Aorta (tissue), 5 donors: ENCODE measurements at regions not wholly inside any gene's neighbourhood (a gene's known extent, or its start where the extent isn't known, plus 50 kb on each side); places are given as distances from the start of the nearest gene placed in this dataset.

Source experiments
- ATAC-seq: fragments of 200-7000 bp; cut with Tn5 transposase; one replicate; pipeline ENCODE4 v1.9.1; 2022; ENCODE audit warnings: moderate library complexity; ENCODE audit not compliant: low FRiP score
- DNase-seq, 2 donors: peaks; one replicate each; pipeline ENCODE4 v3.0.0-alpha.2; 2020
- H3K27ac ChIP-seq, 2 donors: one replicate each; pipeline ENCODE4 v1.5.1; 2013; ENCODE audit warnings: low read length in 2 of 2, mild to moderate bottlenecking in 2 of 2, moderate library complexity in 2 of 2, control low read depth in 1 of 2, inconsistent platforms in 1 of 2, low read depth in 1 of 2
- H3K27me3 ChIP-seq, 2 donors: one replicate each; pipeline ENCODE4 v1.6.1; 2013; ENCODE audit warnings: control low read depth in 1 of 2, low read length in 1 of 2, mild to moderate bottlenecking in 1 of 2, moderate library complexity in 1 of 2; ENCODE audit not compliant: insufficient read depth in 2 of 2, control insufficient read depth in 1 of 2
- H3K36me3 ChIP-seq, 2 donors: one replicate each; pipeline ENCODE4 v1.6.1; 2013; ENCODE audit warnings: control low read depth in 1 of 2, low read length in 1 of 2, mild to moderate bottlenecking in 1 of 2; ENCODE audit not compliant: insufficient read depth in 2 of 2, control insufficient read depth in 1 of 2
- H3K4me1 ChIP-seq, 2 donors: one replicate each; pipeline ENCODE4 v1.6.1; 2013; ENCODE audit warnings: low read length in 2 of 2, control low read depth in 1 of 2, mild to moderate bottlenecking in 1 of 2, moderate library complexity in 1 of 2; ENCODE audit not compliant: insufficient read depth in 2 of 2, control insufficient read depth in 1 of 2
- H3K4me3 ChIP-seq, 2 donors: one replicate each; pipeline ENCODE4 v1.5.1; 2013; ENCODE audit warnings: low read length in 2 of 2, control low read depth in 1 of 2, mild to moderate bottlenecking in 1 of 2
- H3K9me3 ChIP-seq: one replicate; pipeline ENCODE4 v1.6.1; 2013; ENCODE audit warnings: mild to moderate bottlenecking, low read length; ENCODE audit not compliant: control insufficient read depth
- WGBS, 2 donors: extraction: QIAGEN DNeasy Blood & Tissue Kit; methylation state at CpG; one replicate each; pipeline ENCODE4 v1.1.7; 2013; 5-methylcytosine and 5-hydroxymethylcytosine counted together
- intact Hi-C, 2 donors: fragments of 100-400 bp; cut with DNase I; formaldehyde crosslinking; loops; one replicate each; pipeline versions ENCODE4 v1.14.2 to v1.15.0; 2022
- donor health status: healthy with polysubstance abuse.
- donor health status: Bipolar disorder and iron deficiency.
- donor health status: DM: no; HTN: no; CAD: no.
- donor health status: DM: no; HTN: no; CAD: no.
- donor health status: DM: yes; HTN: yes; CAD: no.

DNA sequence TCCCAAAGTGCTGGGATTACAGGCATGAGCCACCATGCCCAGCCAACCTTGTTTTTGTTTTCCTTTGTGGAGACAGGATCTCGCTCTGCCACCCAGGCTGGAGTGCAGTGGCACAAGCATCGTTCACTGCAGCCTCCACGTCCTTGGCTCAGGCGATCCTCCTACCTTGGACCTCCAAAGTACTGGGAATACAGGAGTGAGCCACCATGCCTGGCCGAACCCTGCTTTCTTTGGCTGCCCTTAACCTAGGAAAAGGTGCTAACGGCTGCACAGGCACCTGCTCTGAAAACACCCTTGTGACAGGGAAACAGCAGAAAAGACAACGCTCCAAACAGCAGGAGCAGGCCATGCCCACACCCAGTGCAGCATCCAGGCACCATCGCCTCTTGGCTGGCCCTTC lies 71.9 kb downstream of the OAT start:
- intact Hi-C loops, result no loop called here
- no peak overlapping the region for H3K4me3 ChIP-seq
- WGBS, 2 donors, result 97 to 98% methylated on average over 8 of the region's 8 CpGs
- no peak overlapping the region for H3K27ac ChIP-seq
- H3K4me1 ChIP-seq, result no peaks in the 10 kb centered on the region
- H3K36me3 ChIP-seq, result no peaks in the 10 kb centered on the region
- no peaks in the 10 kb centered on the region for H3K9me3 ChIP-seq
- H3K27me3 ChIP-seq, result no peaks in the 10 kb centered on the region
- no peak for DNase-seq
- ATAC-seq, result no peak

DNA sequence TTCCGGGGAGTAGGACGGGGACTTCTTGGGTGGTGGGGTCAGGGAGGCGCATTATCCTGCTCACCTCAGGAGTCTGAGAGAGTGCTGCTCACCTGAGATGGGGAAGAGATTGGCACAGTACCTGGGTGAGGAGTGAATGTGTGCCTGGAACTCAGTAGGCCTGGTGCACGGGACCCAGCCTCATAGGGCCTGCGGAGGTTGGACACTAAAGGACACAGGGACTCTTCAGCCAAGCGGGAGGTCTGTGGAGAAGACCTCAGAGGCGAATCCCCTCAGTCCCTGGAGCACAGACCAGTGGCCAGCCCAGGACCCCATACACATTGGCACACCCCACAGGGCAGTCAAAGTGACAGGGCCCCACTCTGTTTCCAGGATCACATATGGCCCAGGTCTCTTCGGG lies 73.2 kb downstream of the OAT start:
- no peak for DNase-seq
- no peak overlapping the region for H3K27ac ChIP-seq
- no peaks in the 10 kb centered on the region for H3K27me3 ChIP-seq
- no peaks in the 10 kb centered on the region for H3K36me3 ChIP-seq
- WGBS, 2 donors, result 95 to 96% methylated on average over 8 of the region's 8 CpGs
- H3K4me1 ChIP-seq, result no peaks in the 10 kb centered on the region
- H3K9me3 ChIP-seq, result no peaks in the 10 kb centered on the region
- no peak for ATAC-seq
- H3K4me3 ChIP-seq, result no peak overlapping the region
- intact Hi-C loops, result no loop called here

DNA sequence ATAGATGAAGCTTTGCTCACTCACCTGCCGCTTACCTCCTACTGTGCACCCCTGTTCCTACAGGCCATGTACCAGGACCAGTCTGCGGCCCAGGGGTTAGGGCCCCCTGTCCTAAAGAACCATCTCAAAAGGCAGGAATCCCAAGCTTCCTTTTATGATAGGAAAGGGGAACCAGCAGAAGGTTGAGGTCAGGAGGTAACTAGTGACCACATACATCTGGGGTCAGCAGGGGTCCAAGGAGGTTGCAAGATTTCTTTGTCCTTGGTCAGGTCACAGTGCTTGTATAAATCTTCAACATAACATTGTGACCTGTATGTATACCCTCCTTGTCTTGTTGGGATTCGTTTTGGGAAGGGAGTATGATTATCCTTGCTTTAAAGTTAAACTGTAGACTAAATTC lies 73.8 kb downstream of the OAT start:
- H3K27ac ChIP-seq, result no peak overlapping the region
- 93 to 100% methylated on average over 3 of the region's 3 CpGs for WGBS, 2 donors
- H3K4me1 ChIP-seq, result peaks cover 0 to 2% of the 10 kb centered on the region in 2 donors
- intact Hi-C loops, result no loop called here
- no peak for DNase-seq
- no peaks in the 10 kb centered on the region for H3K9me3 ChIP-seq
- H3K27me3 ChIP-seq, result no peaks in the 10 kb centered on the region
- no peak overlapping the region for H3K4me3 ChIP-seq
- no peaks in the 10 kb centered on the region for H3K36me3 ChIP-seq
- ATAC-seq, result no peak

DNA sequence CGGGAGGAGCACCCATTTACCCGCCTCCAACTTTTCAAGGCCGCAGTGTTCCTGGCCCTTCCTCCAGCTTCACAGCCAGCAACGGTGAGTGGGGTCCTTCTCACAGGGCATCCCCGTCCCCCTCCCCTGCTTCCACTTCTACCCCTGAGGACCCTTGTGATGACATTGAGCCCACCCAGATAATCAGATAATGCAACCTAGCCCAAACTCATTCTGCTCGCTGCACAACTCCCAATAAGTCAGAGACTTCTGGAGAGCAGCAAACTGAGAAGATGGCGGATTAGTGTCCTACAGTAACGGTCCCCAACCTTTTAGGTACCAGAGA lies 74.5 kb downstream of the OAT start:
- WGBS, 2 donors, result 96 to 97% methylated on average over 8 of the region's 8 CpGs
- Histone ChIP-seq H3K27me3 (no peaks in the 10 kb centered on the region), H3K36me3 (no peaks in the 10 kb centered on the region), H3K9me3 (no peaks in the 10 kb centered on the region), H3K27ac (no peak overlapping the region), H3K4me1 (peaks cover 0 to 2% of the 10 kb centered on the region in 2 donors), H3K4me3 (no peak overlapping the region)
- DNase-seq, result no peak
- intact Hi-C loops, result no loop called here
- no peak for ATAC-seq

DNA sequence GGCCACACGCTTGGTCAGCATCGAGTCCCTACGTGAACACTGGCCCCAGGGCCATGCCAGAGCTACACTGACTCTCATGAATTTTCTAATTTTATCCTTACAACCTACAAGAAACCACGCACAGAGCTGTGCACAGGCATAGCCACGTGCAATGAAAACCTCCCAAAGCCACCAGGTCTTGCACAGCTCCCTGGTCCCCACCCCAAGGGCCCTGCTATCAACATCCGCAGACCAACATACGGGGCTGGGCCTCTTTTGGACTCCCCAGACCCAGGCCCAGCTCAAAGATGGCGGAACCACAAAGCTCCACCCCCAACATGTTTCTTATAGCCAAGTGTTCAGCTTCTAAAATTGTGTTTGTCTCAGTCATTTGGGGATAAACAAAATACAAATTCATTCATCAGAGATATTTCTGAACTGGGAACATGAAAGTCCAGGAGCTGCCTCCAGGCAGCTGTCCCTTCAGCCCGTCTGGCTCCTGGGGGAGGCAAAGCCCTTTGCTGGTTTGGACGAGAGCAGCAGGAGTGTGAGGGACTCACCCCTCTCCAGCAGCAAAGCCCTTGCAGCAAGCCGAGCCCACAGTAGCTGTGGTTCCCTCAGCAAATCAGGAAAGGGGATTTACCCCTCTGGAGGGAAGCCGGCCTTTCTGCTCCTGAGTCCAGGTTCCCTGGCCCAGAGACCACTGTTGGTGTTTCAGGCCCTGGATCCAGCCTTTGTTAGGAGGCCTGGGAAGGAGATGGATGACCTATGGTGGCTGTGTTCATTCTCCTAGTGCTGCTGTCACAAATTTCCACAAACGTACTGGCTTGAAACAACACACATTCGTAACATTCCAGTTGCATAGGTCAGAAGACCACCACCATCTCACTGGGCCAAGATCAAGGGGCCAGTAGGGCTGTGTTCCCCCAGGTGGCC lies 75.1 kb downstream of the OAT start:
- DNase-seq, result no peak
- 93 to 95% methylated on average over 14 of the region's 14 CpGs for WGBS, 2 donors
- intact Hi-C loops, result no loop called here
- ATAC-seq, result no peak
- Histone ChIP-seq H3K36me3 (no peaks in the 10 kb centered on the region), H3K27ac (no peak overlapping the region), H3K4me1 (peaks cover 0 to 2% of the 10 kb centered on the region in 2 donors), H3K4me3 (no peak overlapping the region), H3K27me3 (no peaks in the 10 kb centered on the region), H3K9me3 (no peaks in the 10 kb centered on the region)

DNA sequence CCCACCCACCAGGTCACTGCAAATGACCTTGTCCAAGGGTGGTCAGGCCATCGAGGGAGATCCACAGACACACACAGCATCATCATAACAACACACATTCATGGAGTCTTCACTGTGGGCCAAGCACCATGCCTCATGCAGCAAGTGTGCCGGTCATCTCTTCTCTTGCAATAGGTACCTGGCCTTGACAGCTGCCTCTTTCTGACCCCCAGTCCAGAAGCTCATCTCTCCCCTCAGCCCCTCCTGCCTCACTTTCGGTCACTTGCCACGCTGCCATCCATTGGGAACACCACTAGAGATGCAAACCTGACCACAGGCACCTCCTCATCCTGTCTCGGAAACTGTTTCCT lies 75.9 kb downstream of the OAT start:
- H3K4me3 ChIP-seq, result no peak overlapping the region
- WGBS, 2 donors, result 96 to 98% methylated on average over 5 of the region's 5 CpGs
- DNase-seq, result no peak
- H3K27me3 ChIP-seq, result no peaks in the 10 kb centered on the region
- intact Hi-C loops, result no loop called here
- no peak overlapping the region for H3K27ac ChIP-seq
- ATAC-seq, result no peak
- H3K4me1 ChIP-seq, result peaks cover 0 to 2% of the 10 kb centered on the region in 2 donors
- no peaks in the 10 kb centered on the region for H3K36me3 ChIP-seq
- H3K9me3 ChIP-seq, result no peaks in the 10 kb centered on the region

DNA sequence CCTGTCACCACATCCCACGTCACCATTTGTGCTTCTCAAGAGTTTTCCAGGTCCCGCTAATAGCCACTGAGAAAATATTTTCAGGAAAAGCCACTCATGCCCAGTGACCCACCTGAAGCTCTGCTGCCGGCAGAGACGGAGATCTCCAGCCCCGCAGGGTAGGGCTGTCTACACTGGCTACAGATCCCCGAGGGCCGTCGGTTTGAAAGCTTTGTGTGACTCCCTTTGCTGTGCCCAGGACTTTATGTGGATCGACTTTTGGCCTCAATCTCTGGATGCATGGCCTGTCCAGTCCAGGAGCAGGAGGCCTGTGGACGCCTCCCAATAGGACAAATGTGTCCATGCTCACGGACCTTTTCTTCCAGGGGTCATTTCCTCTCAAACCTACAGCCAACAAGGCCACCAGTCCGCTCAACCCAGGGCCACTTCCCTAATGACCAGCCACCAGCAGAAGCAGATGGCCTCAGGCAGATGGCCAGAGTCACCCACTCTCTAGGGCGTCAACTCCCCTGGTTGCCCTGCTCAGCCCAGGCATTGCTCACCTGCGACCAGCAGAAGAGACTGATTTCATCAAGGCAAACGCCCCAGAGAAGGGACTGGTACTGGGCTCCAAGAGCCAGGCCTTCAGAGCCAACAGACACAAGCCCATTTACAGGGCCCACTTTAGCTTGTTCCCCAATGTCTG lies 76.4 kb downstream of the OAT start:
- Histone ChIP-seq H3K4me3 (no peak overlapping the region), H3K36me3 (no peaks in the 10 kb centered on the region), H3K4me1 (peaks cover 0 to 2% of the 10 kb centered on the region in 2 donors), H3K27me3 (no peaks in the 10 kb centered on the region), H3K27ac (no peak overlapping the region), H3K9me3 (no peaks in the 10 kb centered on the region)
- WGBS, 2 donors, result 96 to 97% methylated on average over 15 of the region's 15 CpGs
- DNase-seq, result no peak
- intact Hi-C loops, result no loop called here
- no peak for ATAC-seq

DNA sequence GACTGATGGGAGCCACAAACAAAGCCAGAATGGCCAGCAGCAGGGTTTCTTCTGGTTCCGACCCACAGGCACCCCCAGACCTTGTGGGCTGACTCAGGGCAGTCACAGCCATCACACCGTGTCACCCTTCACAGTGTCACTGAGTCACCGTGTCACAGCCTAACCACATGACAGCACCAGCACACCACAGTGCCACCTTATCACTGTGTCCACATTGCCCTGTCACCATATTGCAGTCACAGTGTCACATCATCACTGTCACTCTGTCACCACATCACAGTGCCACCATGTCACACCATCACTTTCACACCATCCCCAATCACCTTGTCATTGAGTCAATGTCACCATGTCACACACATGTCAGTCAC lies 77.0 kb downstream of the OAT start:
- intact Hi-C loops, result no loop called here
- ATAC-seq (no peak), DNase-seq (no peak)
- Histone ChIP-seq H3K9me3 (no peaks in the 10 kb centered on the region), H3K36me3 (no peaks in the 10 kb centered on the region), H3K4me3 (no peak overlapping the region), H3K27ac (no peak overlapping the region), H3K27me3 (no peaks in the 10 kb centered on the region), H3K4me1 (peaks cover 0 to 2% of the 10 kb centered on the region in 2 donors)
- 91 to 96% methylated on average over 3 of the region's 3 CpGs for WGBS, 2 donors
